Tibial nerve (tissue), 4 donors: ENCODE measurements at regions not wholly inside any gene's neighbourhood (a gene's known extent, or its start where the extent isn't known, plus 50 kb on each side); places are given as distances from the start of the nearest gene placed in this dataset.

Experiments used
- DNase-seq, 2 donors: peaks; one replicate each; pipeline ENCODE4 v3.0.0-alpha.2; 2019; ENCODE audit warnings: low spot score in 2 of 2
- H3K27ac ChIP-seq, 4 donors: fragments of 200-600 bp; sonication (generic) in 3 of 4; one replicate each; pipeline ENCODE4 v1.5.1; 2017 to 2019; ENCODE audit warnings: mild to moderate bottlenecking in 1 of 4
- H3K27me3 ChIP-seq, 2 donors: fragments of 200-600 bp; sonication (generic) in 1 of 2; one replicate each; pipeline versions ENCODE4 v1.5.1 to v1.6.0; 2017 to 2019
- H3K36me3 ChIP-seq, 3 donors: fragments of 200-600 bp; sonication (generic); one replicate each; pipeline ENCODE4 v1.5.1; 2018 to 2019
- H3K4me1 ChIP-seq, 4 donors: fragments of 200-600 bp; sonication (generic) in 3 of 4; one replicate each; pipeline ENCODE4 v1.5.1; 2017 to 2019
- H3K4me3 ChIP-seq, 4 donors: fragments of 200-600 bp; sonication (generic) in 3 of 4; one replicate each; pipeline ENCODE4 v1.5.1; 2017 to 2019; ENCODE audit warnings: mild to moderate bottlenecking in 1 of 4, moderate library complexity in 1 of 4
- H3K9me3 ChIP-seq, 4 donors: fragments of 200-600 bp; sonication (generic) in 3 of 4; one replicate each; pipeline ENCODE4 v1.5.1; 2017 to 2019
- CTCF ChIP-seq, 5 experiments: fragments of 200-600 bp in 3 of 5; fragments of 450-650 bp in 2 of 5; sonication (generic) in 3 of 5; IDR thresholded peaks; one replicate each; pipeline ENCODE4 v1.5.1; 2016 to 2019; ENCODE audit warnings: antibody characterized with exemption in 5 of 5, mild to moderate bottlenecking in 3 of 5, moderate library complexity in 2 of 5
- EP300 ChIP-seq, 2 donors: sonication (generic); formaldehyde crosslinking; IDR thresholded peaks; one replicate each; pipeline ENCODE4 v1.6.1; 2017; ENCODE audit warnings: antibody characterized with exemption in 2 of 2, mild to moderate bottlenecking in 1 of 2
- POLR2A ChIP-seq, 2 donors: fragments of 450-650 bp; IDR thresholded peaks; one replicate each; pipeline ENCODE4 v1.6.1; 2017; ENCODE audit warnings: antibody characterized with exemption in 2 of 2, mild to moderate bottlenecking in 2 of 2, moderate library complexity in 2 of 2
- WGBS, 2 donors: methylation state at CpG; one replicate each; pipeline ENCODE4 v1.1.5; 2018; 5-methylcytosine and 5-hydroxymethylcytosine counted together

DNA sequence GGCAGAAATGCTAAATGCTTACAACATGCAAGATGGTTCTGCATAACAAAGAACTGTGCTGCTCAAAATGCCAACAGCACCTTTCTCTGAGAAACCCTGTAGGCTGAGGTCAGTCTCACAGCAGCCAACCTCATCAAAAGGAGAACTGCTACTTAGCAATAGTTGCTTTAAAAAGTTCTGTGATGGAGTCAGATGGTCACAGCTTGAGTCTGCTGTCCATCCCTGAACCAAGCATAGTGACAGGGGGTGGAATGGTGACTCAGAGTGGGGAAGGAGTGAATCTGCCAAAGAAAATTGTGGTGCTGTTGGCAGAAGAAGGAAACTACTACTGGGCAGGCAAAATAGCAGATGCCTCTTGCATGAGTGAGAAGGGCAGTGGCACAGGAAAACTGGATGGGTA, 106.0 kb upstream of the FAM78B start:
- H3K36me3 ChIP-seq, result no peaks in the 10 kb centered on the region
- no peaks in the 10 kb centered on the region for H3K4me1 ChIP-seq
- no peak for DNase-seq
- H3K9me3 ChIP-seq, result peaks cover 0 to 21% (median 0%) of the 10 kb centered on the region in 4 donors
- no peak overlapping the region for H3K27ac ChIP-seq
- TF ChIP-seq CTCF (IDR thresholded peaks at IDR 0.05), result no peak
- TF ChIP-seq EP300 (IDR thresholded peaks at IDR 0.05), result no peak
- no peak for TF ChIP-seq POLR2A (IDR thresholded peaks at IDR 0.05)
- no peak overlapping the region for H3K4me3 ChIP-seq
- H3K27me3 ChIP-seq, result no peaks in the 10 kb centered on the region

GRCh38 chr1:166273618-166274017, 106.8 kb upstream of the FAM78B start:
- H3K4me1 ChIP-seq, result no peaks in the 10 kb centered on the region
- WGBS, 2 donors, result 25 to 34% methylated on average over 6 of the region's 6 CpGs
- peaks cover 0 to 24% (median 0%) of the 10 kb centered on the region in 4 donors for H3K9me3 ChIP-seq

GRCh38 chr1:166282391-166283137, 115.8 kb upstream of the FAM78B start:
- no peaks in the 10 kb centered on the region for H3K36me3 ChIP-seq
- H3K4me3 ChIP-seq, result no peak overlapping the region
- H3K27ac ChIP-seq, result peak overlapping the region in 1 of 4 donors; percentile 49
- no peaks in the 10 kb centered on the region for H3K4me1 ChIP-seq
- peaks cover 0 to 6% (median 0%) of the 10 kb centered on the region in 4 donors for H3K9me3 ChIP-seq
- WGBS, 2 donors, result 73 to 91% methylated on average over 3 of the region's 3 CpGs
- no peak for DNase-seq
- TF ChIP-seq EP300 (IDR thresholded peaks at IDR 0.05), result no peak
- no peak for TF ChIP-seq CTCF (IDR thresholded peaks at IDR 0.05)
- TF ChIP-seq POLR2A (IDR thresholded peaks at IDR 0.05), result no peak
- no peaks in the 10 kb centered on the region for H3K27me3 ChIP-seq

More at GRCh38 chr1:166273618-166274017, 106.8 kb upstream of the FAM78B start:
- TF ChIP-seq EP300 (IDR thresholded peaks at IDR 0.05), result no peak
- Histone ChIP-seq H3K27ac (no peak overlapping the region), H3K4me3 (no peak overlapping the region), H3K27me3 (no peaks in the 10 kb centered on the region), H3K36me3 (no peaks in the 10 kb centered on the region)
- DNase-seq, result no peak

- Histone ChIP-seq H3K4me1 (no peaks in the 10 kb centered on the region), H3K27ac (peak overlapping the region in 1 of 4 donors; percentile 49), H3K4me3 (no peak overlapping the region), H3K27me3 (no peaks in the 10 kb centered on the region), H3K9me3 (no peaks in the 10 kb centered on the region), H3K36me3 (no peaks in the 10 kb centered on the region)
- 54 to 59% methylated on average over 6 of the region's 6 CpGs for WGBS, 2 donors
- no peak for TF ChIP-seq POLR2A (IDR thresholded peaks at IDR 0.05)
- TF ChIP-seq EP300 (IDR thresholded peaks at IDR 0.05), result no peak
- TF ChIP-seq CTCF (IDR thresholded peaks at IDR 0.05), result no peak
- no peak for DNase-seq
These were observed 116.4 kb upstream of the FAM78B start for GRCh38 chr1:166283190-166283589.

DNA sequence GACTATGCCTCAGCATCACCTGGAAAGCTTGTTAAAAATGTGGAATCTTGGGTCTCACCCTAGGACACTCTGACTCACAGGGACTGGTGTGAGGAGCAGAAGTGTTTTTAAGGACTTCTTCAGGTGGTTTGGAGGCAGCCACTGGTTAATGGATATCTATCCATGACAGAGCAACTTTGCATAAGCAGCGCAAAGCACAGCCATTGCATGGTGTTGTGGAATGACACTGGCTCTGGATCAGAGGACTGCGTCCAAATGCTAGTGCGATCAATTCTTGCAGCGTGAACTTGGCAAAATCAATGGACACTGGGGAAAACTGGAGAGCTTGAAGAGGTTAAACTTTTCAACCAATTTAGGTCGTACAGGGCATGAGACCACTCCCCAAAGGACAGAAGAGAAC, 116.8 kb upstream of the FAM78B start:
- WGBS, 2 donors, result 73 to 81% methylated on average over 5 of the region's 5 CpGs
- H3K4me3 ChIP-seq, result no peak overlapping the region

More for the DNA sequence above, 116.8 kb upstream of the FAM78B start:
- Histone ChIP-seq H3K9me3 (no peaks in the 10 kb centered on the region), H3K4me1 (no peaks in the 10 kb centered on the region), H3K27me3 (no peaks in the 10 kb centered on the region), H3K36me3 (no peaks in the 10 kb centered on the region), H3K27ac (no peak overlapping the region)
- no peak for DNase-seq
- no peak for TF ChIP-seq CTCF (IDR thresholded peaks at IDR 0.05)
- no peak for TF ChIP-seq EP300 (IDR thresholded peaks at IDR 0.05)
- no peak for TF ChIP-seq POLR2A (IDR thresholded peaks at IDR 0.05)
